Fibroblast of gingiva (primary cell): ENCODE measurements at regions not wholly inside any gene's neighbourhood (a gene's known extent, or its start where the extent isn't known, plus 50 kb on each side); places are given as distances from the start of the nearest gene placed in this dataset.

Source experiments
- DNase-seq: peaks from one replicate; pipeline ENCODE4 v3.0.0-alpha.2; 2011; ENCODE audit warnings: low read depth

DNA sequence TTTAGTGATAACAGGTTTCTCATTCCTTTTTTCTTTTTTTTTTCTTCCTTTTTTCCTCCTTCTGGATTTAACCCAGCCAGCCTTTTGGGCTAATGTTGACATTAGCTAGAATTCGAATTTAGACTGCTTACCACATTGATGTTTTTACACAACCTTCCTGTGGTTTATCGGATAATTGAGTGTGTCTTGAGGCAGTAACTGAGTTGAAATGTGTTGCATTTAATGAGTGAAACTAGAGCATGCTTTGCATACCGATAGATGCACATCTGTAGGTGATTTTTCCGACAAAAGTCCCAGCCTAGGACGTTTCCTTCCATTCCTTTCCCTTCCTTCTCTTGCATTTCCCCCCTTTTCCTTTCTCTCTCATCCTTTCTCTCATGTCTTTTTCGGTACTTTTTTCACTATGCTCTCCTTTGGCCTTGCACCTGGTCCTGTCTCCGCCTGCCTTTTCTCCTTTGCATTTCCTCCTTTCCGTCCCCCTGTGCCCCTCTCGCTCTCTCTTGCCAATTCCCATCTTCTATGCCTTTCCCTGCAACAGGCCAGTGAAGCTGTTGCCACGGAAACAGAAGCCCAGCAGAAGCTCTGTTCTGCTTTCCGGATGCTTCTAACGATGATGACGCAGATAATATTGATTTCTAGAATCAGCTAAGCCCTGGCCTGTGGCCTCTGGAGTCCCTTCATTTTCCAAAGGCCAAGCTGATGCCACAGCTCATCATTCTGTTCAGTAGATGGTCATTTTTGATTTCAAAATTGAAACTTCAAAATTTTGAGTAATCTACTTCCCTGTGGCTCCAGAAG, 76.1 kb downstream of the SLC25A47 start:
- DNase-seq: peak; percentile 20

DNA sequence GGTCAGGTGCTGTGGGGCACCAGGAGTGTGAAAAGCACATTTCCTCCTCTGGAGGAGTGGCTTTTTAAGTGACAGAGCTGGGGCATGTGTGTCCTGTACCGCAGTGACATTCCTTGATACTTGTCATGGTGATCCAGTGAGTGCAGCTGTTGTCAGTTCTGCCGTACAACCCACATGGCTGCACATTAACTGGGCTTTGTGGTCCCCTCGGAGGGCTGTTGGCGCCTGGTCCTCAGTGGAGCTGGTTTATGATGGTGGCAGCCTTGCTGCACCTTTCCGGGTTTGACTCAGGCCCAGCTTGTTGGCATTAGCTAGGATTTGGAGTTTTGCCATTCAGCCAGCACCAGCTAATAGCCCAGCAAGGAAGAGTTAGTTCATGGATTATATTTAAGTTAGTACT, 77.0 kb downstream of the SLC25A47 start:
- no peak for DNase-seq

- no peak for DNase-seq
Observed at GRCh38 chr14:100401031-100401692, 78.0 kb downstream of the SLC25A47 start.

DNA sequence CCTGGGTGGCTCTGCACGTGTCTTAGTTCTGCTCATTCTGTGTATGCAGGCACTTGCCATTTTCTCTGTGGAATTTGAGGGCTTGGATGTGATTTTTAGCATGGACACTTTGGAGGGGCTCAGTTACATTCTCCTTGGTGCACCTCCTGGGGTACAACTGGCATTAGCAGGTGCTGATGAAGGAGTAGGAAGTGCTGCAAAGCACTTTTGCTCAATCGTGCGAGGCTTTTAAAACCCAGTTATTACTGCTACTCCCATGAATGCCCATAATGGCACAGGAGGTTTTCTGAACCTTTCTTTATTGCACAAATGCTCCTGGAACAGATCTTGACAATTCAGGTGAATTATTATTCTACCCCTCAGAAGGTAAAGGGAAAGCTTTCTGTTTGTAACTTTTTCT, 78.7 kb downstream of the SLC25A47 start:
- DNase-seq: no peak

GRCh38 chr14:100402631-100403030, 79.5 kb downstream of the SLC25A47 start:
- no peak for DNase-seq

DNA sequence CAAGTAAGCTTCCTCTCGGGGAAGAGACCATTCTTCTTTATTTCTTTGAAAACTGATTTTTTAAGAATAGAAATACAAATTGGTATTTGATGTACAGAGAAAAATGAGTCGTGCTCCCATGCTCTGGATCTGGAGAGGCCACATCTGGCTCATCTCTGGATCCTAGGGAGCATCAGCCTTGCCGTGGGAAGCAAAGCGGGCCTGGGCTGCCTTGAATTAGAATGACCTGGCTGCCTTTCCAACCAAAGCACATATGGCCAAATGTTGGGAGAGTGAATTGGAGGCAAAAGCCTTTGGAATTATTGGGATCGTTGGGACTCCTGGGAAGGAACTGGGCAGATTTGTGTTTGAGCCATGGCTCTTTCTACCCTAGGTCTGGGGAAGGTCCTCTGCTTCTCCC, 80.0 kb downstream of the SLC25A47 start:
- DNase-seq: no peak

- no peak for DNase-seq
Observed at GRCh38 chr14:100403802-100404365, 80.7 kb downstream of the SLC25A47 start.

DNA sequence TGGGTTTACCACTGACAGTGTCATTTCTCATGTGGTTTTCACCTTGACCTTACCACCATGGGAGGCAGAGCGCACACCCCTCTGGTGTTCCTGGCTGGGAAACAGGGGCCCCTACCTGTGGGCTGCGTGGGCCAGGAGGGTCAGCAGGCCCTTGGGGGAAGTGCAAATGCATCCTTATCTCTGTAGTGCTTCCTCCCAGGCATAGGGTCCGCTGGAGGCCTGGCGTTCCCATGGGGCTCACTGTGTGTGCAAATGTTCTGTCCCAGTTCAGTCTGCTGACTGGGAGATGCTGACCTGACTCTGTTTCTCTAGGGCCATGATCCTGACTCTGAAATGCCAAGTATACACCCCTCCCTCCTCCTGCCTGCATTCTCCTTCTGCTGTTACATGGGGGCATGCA, 81.3 kb downstream of the SLC25A47 start:
- DNase-seq: no peak

DNA sequence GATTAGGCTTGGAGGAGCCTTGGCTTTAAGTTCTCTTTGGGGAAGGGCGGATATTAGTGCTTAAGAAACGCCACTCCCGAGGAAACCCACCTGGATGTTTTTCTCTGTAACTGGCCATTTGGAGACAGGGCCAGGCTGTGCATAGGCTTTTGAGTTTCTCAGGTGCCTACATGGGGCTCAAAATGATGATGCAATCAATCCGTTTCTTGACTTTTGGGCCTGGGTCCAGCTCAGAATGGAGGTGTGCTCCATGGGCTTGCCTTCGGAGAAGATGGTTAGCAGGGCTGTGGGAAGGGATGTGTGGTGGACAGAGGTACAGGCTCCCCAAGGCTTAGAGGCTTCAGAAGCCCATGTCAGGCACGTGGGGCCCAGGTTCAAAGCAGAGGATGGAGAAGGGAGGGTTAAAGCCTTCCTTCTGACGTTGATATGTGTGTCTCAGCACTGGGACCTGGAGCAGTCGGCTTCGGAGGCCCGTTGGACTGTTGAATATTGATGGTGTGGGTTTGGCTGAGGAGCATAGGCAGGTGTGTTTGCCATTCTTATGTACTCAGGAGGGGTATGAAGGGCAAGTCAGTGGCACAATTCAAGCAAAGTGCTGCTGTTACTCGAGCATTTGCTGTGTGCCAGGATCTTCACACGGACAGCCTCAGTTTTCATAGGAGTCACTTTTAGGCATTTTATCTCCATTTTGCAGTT, 82.8 kb downstream of the SLC25A47 start:
- DNase-seq: no peak

GRCh38 chr14:100406505-100407131, 83.5 kb downstream of the SLC25A47 start:
- no peak for DNase-seq

- no peak for DNase-seq
Observed at GRCh38 chr14:100407376-100408102, 84.4 kb downstream of the SLC25A47 start.

GRCh38 chr14:100408350-100409002, 85.3 kb downstream of the SLC25A47 start:
- DNase-seq: peak; percentile 37

DNA sequence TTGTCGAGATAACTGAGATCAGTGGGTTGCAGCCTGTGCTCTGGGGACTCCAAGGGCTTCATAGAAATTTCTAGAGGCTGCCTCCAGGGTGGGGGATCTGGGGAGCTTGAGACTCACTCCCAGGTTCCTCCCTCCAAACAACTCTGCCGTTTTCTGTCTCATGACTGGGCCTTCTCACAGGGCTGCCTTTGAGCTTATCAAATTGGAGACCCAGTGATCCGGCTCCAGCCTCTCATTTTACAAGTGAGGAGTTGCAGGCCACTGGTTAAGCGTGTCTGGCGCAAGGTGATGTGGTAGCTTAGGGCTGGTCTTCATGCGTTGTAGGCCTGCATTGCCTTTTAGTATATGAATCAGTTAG, 85.8 kb downstream of the SLC25A47 start:
- no peak for DNase-seq

GRCh38 chr14:100409651-100410050, 86.5 kb downstream of the SLC25A47 start:
- no peak for DNase-seq

DNA sequence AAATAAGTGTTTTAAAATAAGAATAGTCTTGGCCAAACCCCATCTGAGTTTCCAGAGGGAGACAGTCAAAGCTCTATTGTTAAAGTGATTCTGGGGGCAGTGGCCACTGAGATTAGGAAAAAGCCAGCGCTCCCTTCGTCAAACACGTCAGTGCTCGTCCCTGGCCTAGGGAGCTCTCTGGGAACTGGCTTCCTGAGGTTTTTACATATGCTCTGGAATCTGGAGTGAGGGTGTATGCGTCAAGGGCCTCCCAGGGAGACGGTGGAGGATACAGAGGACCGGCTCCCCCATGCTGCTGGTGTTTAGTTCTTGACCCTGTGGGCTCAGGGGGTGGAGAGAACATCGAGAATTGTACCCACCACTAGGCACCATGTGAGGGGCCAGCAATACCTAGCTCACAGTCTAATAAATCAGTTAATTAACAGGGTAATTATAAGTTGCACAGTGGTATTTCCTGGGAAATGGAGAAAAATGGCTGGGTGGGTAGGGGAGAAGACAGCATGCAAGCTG, 87.0 kb downstream of the SLC25A47 start:
- no peak for DNase-seq

DNA sequence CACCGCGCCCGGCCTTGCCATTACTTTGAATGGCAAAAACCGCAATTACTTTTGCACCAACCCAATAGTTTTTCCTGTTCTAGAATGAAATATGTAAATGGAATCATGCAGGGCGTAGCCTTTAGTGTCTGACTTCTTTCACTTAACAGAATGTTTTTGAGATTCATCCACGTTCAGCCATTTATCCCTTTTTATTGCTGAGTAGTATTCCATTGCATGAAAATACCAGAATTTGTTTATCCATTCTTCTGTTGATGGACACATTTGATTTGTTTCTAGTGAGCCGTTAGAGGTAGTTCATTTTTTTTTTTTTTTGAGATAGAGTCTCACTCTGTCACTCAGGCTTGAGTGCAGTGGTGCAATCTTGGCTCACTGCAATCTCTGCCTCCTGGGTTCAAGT, 90.6 kb downstream of the SLC25A47 start:
- no peak for DNase-seq

- DNase-seq: no peak
Observed at GRCh38 chr14:100415226-100415625, 92.1 kb downstream of the SLC25A47 start.

GRCh38 chr14:100416081-100416680, 93.0 kb downstream of the SLC25A47 start:
- no peak for DNase-seq

- peak; percentile 78 for DNase-seq
Observed at GRCh38 chr14:100416921-100417860, 94.1 kb downstream of the SLC25A47 start.
